Caco-2 (cell line): ENCODE measurements at regions not wholly inside any gene's neighbourhood (a gene's known extent, or its start where the extent isn't known, plus 50 kb on each side); places are given as distances from the start of the nearest gene placed in this dataset.

Experiments
- BruUV-seq: library from RNA; stranded (reverse); fragments of 400-500 nt; replicated peaks from 2 replicates; lab custom pipeline; 2021; lab: Mats Ljungman, UMichigan
- CTCF ChIA-PET: fragments of 300-600 bp; sonication (Branson Sonifier 250); formaldehyde crosslinking; loops from one replicate; lab custom pipeline; 2022; ENCODE audit warnings: antibody characterized with exemption; lab: Charles Lee
- POLR2A ChIA-PET: fragments of 300-600 bp; sonication (Branson Sonifier 250); formaldehyde crosslinking; loops from one replicate; lab custom pipeline; 2022; ENCODE audit warnings: antibody characterized with exemption; lab: Charles Lee
- DNase-seq, 2 experiments: peaks; one replicate each; pipeline versions ENCODE4 v3.0.0 to v3.0.0-alpha.2; 2020 to 2022
- H3K27me3 ChIP-seq: replicated peaks from 2 replicates; pipeline ENCODE4 v1.6.0; 2011; ENCODE audit warnings: low read length; ENCODE audit not compliant: control insufficient read depth, insufficient read depth
- H3K36me3 ChIP-seq: 2 replicates; pipeline ENCODE4 v1.5.1; 2011; ENCODE audit warnings: low read length; ENCODE audit not compliant: control insufficient read depth, insufficient read depth
- H3K4me1 ChIP-seq: fragments of 250-450 bp; sonication (Bioruptor Pico); 2 replicates; pipeline ENCODE4 v1.5.1; 2020; ENCODE audit warnings: mild to moderate bottlenecking
- H3K4me3 ChIP-seq: 2 replicates; pipeline ENCODE4 v1.5.1; 2011; ENCODE audit warnings: low read depth, mild to moderate bottlenecking, control low read depth, low read length
- H3K9me3 ChIP-seq: fragments of 250-450 bp; sonication (Bioruptor Pico); 2 replicates; pipeline ENCODE4 v1.5.1; 2020; ENCODE audit warnings: mild to moderate bottlenecking, moderate library complexity
- H3K27ac Mint-ChIP-seq: one replicate; pipeline ENCODE4 v1.8.0; 2022; ENCODE audit warnings: mixed read lengths; ENCODE audit not compliant: unreplicated experiment
- H3K27me3 Mint-ChIP-seq: one replicate; pipeline ENCODE4 v1.8.0; 2022; ENCODE audit warnings: mixed read lengths; ENCODE audit not compliant: insufficient read depth, unreplicated experiment
- H3K36me3 Mint-ChIP-seq: one replicate; pipeline ENCODE4 v1.8.0; 2022; ENCODE audit warnings: mild to moderate bottlenecking, mixed read lengths; ENCODE audit not compliant: insufficient read depth, unreplicated experiment
- H3K4me1 Mint-ChIP-seq: one replicate; pipeline ENCODE4 v1.8.0; 2022; ENCODE audit warnings: low read depth, mixed read lengths; ENCODE audit not compliant: unreplicated experiment
- H3K4me3 Mint-ChIP-seq: one replicate; pipeline ENCODE4 v1.8.0; 2022; ENCODE audit warnings: mild to moderate bottlenecking, moderate library complexity, mixed read lengths; ENCODE audit not compliant: unreplicated experiment
- H3K9me3 Mint-ChIP-seq: one replicate; pipeline ENCODE4 v1.8.0; 2022; ENCODE audit warnings: mixed read lengths; ENCODE audit not compliant: unreplicated experiment
- intact Hi-C: fragments of 100-400 bp; cut with micrococcal nuclease; formaldehyde crosslinking; loops from one replicate; pipeline ENCODE4 v1.10.0; 2022; ENCODE audit not compliant: unreplicated experiment
- TF ChIP-seq, protein P1 (sequence below), 2 experiments: fragments of 200-600 bp in 1 of 2; IDR thresholded peaks; 1 replicate in 1 of 2; 2 replicates in 1 of 2; pipeline versions ENCODE4 v1.5.1 to v1.8.0; 2011 to 2022; ENCODE audit warnings: antibody characterized with exemption in 1 of 2, control low read depth in 1 of 2, inconsistent platforms in 1 of 2, low read depth in 1 of 2, low read length in 1 of 2, mild to moderate bottlenecking in 1 of 2, moderate library complexity in 1 of 2; ENCODE audit not compliant: insufficient read depth in 1 of 2, severe bottlenecking in 1 of 2, unreplicated experiment in 1 of 2

DNA sequence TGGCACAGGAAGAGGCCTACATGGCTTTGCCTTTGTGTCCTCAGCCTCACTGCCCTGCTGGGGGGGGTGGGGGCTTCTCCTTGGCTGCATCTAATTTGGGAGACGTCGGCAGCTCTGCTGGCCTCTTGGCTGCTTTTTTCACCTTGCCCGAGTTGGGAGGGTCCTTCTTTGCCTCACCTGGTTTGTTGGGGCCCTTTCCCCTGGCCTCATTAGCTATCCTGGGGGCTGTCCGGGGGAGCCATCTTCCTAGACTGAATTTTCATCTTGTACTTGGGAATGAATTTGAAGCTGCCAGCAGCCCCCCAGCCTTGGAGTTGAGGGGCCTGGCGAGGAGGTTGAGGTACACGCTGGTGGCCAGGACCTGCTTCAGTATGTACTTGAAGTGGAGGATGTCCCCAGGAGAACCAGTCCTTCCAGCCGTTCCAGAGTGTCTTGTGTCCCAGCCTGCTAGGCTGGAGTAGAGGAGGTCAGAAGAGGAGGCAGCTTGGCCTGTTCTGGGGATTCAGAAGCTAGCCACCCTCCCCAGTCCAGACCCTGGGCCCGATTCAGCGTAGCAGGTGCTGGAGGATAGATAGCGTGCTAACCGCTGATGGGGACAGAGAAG is 70.7 kb upstream of the VASH1 start:
- Histone ChIP-seq H3K4me1 (no peaks in the 10 kb centered on the region), H3K36me3 (no peaks in the 10 kb centered on the region), H3K27me3 (no peaks in the 10 kb centered on the region), H3K4me3 (no peak overlapping the region), H3K9me3 (no peaks in the 10 kb centered on the region)
- TF ChIP-seq, protein P1, sequence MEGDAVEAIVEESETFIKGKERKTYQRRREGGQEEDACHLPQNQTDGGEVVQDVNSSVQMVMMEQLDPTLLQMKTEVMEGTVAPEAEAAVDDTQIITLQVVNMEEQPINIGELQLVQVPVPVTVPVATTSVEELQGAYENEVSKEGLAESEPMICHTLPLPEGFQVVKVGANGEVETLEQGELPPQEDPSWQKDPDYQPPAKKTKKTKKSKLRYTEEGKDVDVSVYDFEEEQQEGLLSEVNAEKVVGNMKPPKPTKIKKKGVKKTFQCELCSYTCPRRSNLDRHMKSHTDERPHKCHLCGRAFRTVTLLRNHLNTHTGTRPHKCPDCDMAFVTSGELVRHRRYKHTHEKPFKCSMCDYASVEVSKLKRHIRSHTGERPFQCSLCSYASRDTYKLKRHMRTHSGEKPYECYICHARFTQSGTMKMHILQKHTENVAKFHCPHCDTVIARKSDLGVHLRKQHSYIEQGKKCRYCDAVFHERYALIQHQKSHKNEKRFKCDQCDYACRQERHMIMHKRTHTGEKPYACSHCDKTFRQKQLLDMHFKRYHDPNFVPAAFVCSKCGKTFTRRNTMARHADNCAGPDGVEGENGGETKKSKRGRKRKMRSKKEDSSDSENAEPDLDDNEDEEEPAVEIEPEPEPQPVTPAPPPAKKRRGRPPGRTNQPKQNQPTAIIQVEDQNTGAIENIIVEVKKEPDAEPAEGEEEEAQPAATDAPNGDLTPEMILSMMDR (IDR thresholded peaks at IDR 0.05; ENCODE audit: insufficient read depth in 1 of 2, low read depth in 1 of 2, low read length in 1 of 2, severe bottlenecking in 1 of 2, unreplicated experiment in 1 of 2), result no peak
- H3K9me3 Mint-ChIP-seq, result peaks cover 13% of the 10 kb centered on the region
- no peak overlapping the region for H3K4me3 Mint-ChIP-seq
- H3K36me3 Mint-ChIP-seq, result no peaks in the 10 kb centered on the region
- ChIA-PET POLR2A (no interaction called here), CTCF (no interaction called here)
- intact Hi-C loops, result no loop called here
- no peak for DNase-seq
- no peaks in the 10 kb centered on the region for H3K4me1 Mint-ChIP-seq
- H3K27me3 Mint-ChIP-seq, result peaks cover 2% of the 10 kb centered on the region
- H3K27ac Mint-ChIP-seq, result no peak overlapping the region
- BruUV-seq, result no TSS peak

DNA sequence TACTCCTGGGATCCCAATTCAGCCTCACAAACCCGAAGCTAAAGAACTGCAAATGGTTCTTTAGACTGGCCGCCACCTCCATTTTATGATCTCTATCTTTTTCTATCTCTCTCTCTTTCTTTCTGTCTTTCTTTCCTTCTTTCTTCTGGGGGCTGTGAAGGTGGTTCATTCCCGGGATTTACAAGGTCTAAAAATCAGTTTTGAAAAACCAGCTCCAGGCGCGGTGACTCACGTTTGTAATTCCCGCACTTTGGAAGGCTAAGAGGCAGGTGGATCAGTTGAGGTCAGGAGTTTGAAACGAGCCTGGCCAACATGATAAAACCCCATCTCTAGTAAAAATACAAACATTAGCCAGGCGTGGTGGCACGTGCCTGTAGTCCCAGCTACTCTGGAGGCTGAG is 67.2 kb upstream of the VASH1 start:
- TF ChIP-seq, protein P1 (IDR thresholded peaks at IDR 0.05; ENCODE audit: insufficient read depth in 1 of 2, low read depth in 1 of 2, low read length in 1 of 2, severe bottlenecking in 1 of 2, unreplicated experiment in 1 of 2), result no peak
- Mint-ChIP-seq H3K4me3 (no peak overlapping the region), H3K9me3 (no peaks in the 10 kb centered on the region), H3K27ac (no peak overlapping the region), H3K27me3 (peaks cover 8% of the 10 kb centered on the region), H3K4me1 (no peaks in the 10 kb centered on the region), H3K36me3 (no peaks in the 10 kb centered on the region)
- Histone ChIP-seq H3K36me3 (no peaks in the 10 kb centered on the region), H3K4me1 (no peaks in the 10 kb centered on the region), H3K4me3 (no peak overlapping the region), H3K27me3 (no peaks in the 10 kb centered on the region), H3K9me3 (no peaks in the 10 kb centered on the region)
- POLR2A ChIA-PET, result no interaction called here
- no TSS peak for BruUV-seq
- DNase-seq, result no peak
- CTCF ChIA-PET, result no interaction called here
- intact Hi-C loops, result loop anchor here (1.0 kb wide), 1 partner anchor 13 kb away; no protein-coding TSS in a partner anchor

DNA sequence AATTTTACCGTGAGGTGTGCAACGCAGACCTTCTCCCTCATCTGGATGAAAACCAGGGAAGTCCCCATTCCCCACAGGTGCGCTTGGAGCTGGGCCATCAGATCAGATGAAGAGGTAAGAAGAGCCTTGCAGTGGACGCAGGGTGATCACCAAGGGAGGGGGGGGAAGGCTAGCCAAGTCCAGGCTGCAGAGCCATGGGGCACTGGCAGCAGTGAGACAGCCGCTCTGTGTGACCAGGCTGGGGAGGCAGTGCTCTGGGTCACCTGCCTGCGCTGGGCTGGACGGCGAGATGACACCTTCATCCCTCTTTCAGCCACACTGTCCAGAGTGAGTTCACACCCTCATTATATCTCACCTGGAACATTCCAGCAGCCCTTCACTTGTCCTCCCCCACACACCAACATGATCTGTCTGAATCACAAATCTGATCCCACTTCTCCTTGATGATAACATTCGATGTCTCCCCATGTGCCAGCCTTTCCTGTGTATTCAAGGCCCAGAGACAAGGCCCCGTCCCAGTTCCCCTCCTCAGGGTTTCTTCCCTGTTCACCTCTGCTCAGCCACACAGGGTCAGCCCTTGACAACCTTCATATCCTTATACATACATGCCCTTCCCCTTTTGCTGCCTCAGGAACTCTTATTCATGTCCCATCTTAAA is 65.9 kb upstream of the VASH1 start:
- POLR2A ChIA-PET, result no interaction called here
- H3K36me3 ChIP-seq, result no peaks in the 10 kb centered on the region
- no peaks in the 10 kb centered on the region for H3K36me3 Mint-ChIP-seq
- no peaks in the 10 kb centered on the region for H3K27me3 ChIP-seq
- H3K4me3 ChIP-seq, result no peak overlapping the region
- no peaks in the 10 kb centered on the region for H3K4me1 Mint-ChIP-seq
- no peak overlapping the region for H3K4me3 Mint-ChIP-seq
- no peaks in the 10 kb centered on the region for H3K9me3 ChIP-seq
- no peak overlapping the region for H3K27ac Mint-ChIP-seq
- BruUV-seq, result no TSS peak
- no peak for DNase-seq
- H3K9me3 Mint-ChIP-seq, result no peaks in the 10 kb centered on the region
- CTCF ChIA-PET, result no interaction called here
- H3K27me3 Mint-ChIP-seq, result peaks cover 13% of the 10 kb centered on the region
- TF ChIP-seq, protein P1 (IDR thresholded peaks at IDR 0.05; ENCODE audit: insufficient read depth in 1 of 2, low read depth in 1 of 2, low read length in 1 of 2, severe bottlenecking in 1 of 2, unreplicated experiment in 1 of 2), result no peak
- intact Hi-C loops, result no loop called here
- no peaks in the 10 kb centered on the region for H3K4me1 ChIP-seq
